Fibroblast of upper back skin (primary cell): ENCODE measurements at regions not wholly inside any gene's neighbourhood (a gene's known extent, or its start where the extent isn't known, plus 50 kb on each side); places are given as distances from the start of the nearest gene placed in this dataset.

ENCODE experiments used
- DNase-seq: peaks from one replicate; pipeline ENCODE4 v3.0.0-alpha.2; 2013

GRCh38 chr12:90020881-90021280 is 312.2 kb upstream of the ATP2B1 start:
- no peak for DNase-seq

GRCh38 chr12:90020436-90020835 is 311.8 kb upstream of the ATP2B1 start:
- DNase-seq: no peak

- no peak for DNase-seq
Observed at GRCh38 chr12:90020014-90020413, 311.4 kb upstream of the ATP2B1 start.

- DNase-seq: no peak
Observed at GRCh38 chr12:90017316-90017715, 308.7 kb upstream of the ATP2B1 start.

- DNase-seq: peak; percentile 68
Observed at GRCh38 chr12:90015228-90015627, 306.6 kb upstream of the ATP2B1 start.

GRCh38 chr12:90013409-90013808 is 304.8 kb upstream of the ATP2B1 start:
- no peak for DNase-seq

GRCh38 chr12:90010089-90010488 is 301.5 kb upstream of the ATP2B1 start:
- no peak for DNase-seq

- peak; percentile 9 for DNase-seq
Observed at GRCh38 chr12:90008277-90008676, 299.6 kb upstream of the ATP2B1 start.

- DNase-seq: no peak
Observed at GRCh38 chr12:90004319-90005074, 295.9 kb upstream of the ATP2B1 start.

GRCh38 chr12:90003688-90004087 is 295.1 kb upstream of the ATP2B1 start:
- DNase-seq: no peak

- DNase-seq: no peak
Observed at GRCh38 chr12:90000721-90001120, 292.1 kb upstream of the ATP2B1 start.

- DNase-seq: peak; percentile 82
Observed at GRCh38 chr12:89999699-90000505, 291.3 kb upstream of the ATP2B1 start.

- no peak for DNase-seq
Observed at GRCh38 chr12:89995870-89996269, 287.2 kb upstream of the ATP2B1 start.

- DNase-seq: no peak
Observed at GRCh38 chr12:89994911-89995310, 286.3 kb upstream of the ATP2B1 start.

- no peak for DNase-seq
Observed at GRCh38 chr12:89993632-89994031, 285.0 kb upstream of the ATP2B1 start.

- DNase-seq: no peak
Observed at GRCh38 chr12:89992668-89993451, 284.2 kb upstream of the ATP2B1 start.

GRCh38 chr12:89991807-89992590 is 283.4 kb upstream of the ATP2B1 start:
- DNase-seq: no peak

GRCh38 chr12:89988188-89988915 is 279.7 kb upstream of the ATP2B1 start:
- DNase-seq: no peak

- no peak for DNase-seq
Observed at GRCh38 chr12:89985935-89986334, 277.3 kb upstream of the ATP2B1 start.

- DNase-seq: no peak
Observed at GRCh38 chr12:89984846-89985245, 276.2 kb upstream of the ATP2B1 start.

- no peak for DNase-seq
Observed at GRCh38 chr12:89983622-89984021, 275.0 kb upstream of the ATP2B1 start.

GRCh38 chr12:89980236-89980635 is 271.6 kb upstream of the ATP2B1 start:
- DNase-seq: peak; percentile 71
